ENCODE measurements at regions not wholly inside any gene's neighbourhood (a gene's known extent, or its start where the extent isn't known, plus 50 kb on each side); places are given as distances from the start of the nearest gene placed in this dataset.

- intact Hi-C loops (cut with DNase I) = no loop called here
- DNase-seq (ENCODE audit: low spot score) = no peak
These were observed 214.5 kb downstream of the IRS1 start for GRCh38 chr2:226585130-226585561.

DNA sequence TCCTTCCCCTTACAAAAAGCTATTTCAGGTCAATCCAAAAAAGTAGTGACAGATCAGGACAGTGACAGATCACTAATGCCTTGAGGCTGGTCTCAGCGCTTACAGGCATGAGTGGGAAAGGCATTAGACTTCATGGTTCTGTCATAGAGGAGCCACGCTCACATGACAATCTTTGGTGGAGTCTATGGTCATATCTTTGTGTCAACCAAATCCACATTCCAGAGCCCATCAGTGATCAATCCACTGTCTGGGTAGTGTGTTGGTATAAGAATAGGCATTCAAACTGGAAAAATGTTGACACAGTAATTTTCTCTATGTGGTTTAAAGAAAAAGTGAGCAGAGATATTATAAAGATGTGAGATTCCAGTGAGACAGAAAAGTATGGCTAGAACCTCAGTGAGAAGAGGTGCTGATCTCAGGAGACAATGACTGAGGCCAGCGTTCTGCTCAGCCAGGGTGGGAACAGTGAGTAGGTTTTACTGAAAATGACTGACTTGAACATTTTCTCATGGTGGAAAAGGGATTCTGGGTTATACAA, 215.0 kb downstream of the IRS1 start:
- DNase-seq (ENCODE audit: low spot score) = no peak
- intact Hi-C loops (cut with DNase I) = no loop called here

GRCh38 chr2:226583715-226584114, 215.9 kb downstream of the IRS1 start:
- intact Hi-C loops (cut with DNase I) = no loop called here
- DNase-seq (ENCODE audit: low spot score) = no peak

GRCh38 chr2:226581661-226582060, 218.0 kb downstream of the IRS1 start:
- intact Hi-C loops (cut with DNase I) = no loop called here
- DNase-seq (ENCODE audit: low spot score) = no peak

- no peak for DNase-seq (ENCODE audit: low spot score)
- intact Hi-C loops (cut with DNase I) = no loop called here
These were observed 218.6 kb downstream of the IRS1 start for GRCh38 chr2:226581004-226581403.

DNA sequence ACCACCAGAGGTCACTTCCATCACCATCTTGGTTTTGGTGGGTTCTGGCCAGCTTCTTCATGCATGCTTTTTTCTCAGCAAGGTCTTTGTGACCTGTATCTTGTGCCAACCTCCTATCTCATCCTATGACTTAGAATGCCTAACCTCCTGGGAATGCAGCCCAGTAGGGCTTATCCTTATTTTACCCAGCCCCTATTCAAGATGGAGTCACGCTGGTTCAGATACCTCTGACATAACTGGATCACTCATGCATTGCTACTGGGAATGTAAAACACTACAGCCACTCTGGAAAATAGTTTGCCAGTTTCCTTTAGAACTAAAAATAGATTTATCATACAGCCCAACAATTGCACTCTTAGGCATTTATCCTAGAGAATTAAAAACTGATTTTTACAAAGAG, 219.2 kb downstream of the IRS1 start:
- intact Hi-C loops (cut with DNase I) = no loop called here
- no peak for DNase-seq (ENCODE audit: low spot score)

GRCh38 chr2:226579519-226579918, 220.1 kb downstream of the IRS1 start:
- intact Hi-C loops (cut with DNase I) = no loop called here
- no peak for DNase-seq (ENCODE audit: low spot score)

DNA sequence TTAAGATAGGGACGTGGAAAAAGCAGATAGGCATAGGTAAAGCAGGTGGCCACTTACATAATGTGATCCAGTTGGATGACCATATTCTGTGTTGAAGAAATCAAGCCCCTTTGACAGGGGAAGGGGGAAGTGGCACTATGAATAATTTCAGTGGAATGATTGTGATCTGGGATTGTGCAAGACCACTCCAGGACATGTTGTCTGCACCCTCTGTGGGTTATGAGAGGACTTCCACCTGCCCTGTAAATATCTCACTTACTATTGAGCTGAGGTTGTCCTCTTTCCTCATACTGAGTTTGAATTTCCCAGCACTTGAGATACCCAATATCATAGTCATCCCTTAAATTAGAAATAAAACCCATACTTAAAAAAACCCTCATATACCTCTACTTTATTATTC, 220.7 kb downstream of the IRS1 start:
- DNase-seq (ENCODE audit: low spot score) = no peak
- intact Hi-C loops (cut with DNase I) = no loop called here

GRCh38 chr2:226578373-226578772, 221.2 kb downstream of the IRS1 start:
- intact Hi-C loops (cut with DNase I) = no loop called here
- DNase-seq (ENCODE audit: low spot score) = no peak

DNA sequence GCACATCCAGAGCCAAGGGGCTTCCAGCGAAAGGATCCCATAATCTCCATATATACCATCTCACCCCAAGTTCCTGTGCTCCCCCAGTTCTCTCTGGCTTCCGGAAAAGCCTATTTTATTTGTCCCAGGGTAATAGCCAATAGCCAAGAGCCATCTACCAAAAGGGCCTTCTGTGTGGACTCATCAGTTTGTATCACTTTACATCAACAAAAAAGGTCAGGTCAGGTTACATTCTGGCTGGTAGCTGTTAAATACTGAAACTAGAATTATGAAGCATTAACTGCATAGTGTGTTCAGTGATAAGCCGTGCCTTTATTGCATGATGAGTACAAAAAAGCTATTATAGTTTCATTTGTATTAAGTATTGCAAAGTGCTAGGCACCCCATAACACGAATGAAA, 223.7 kb downstream of the IRS1 start:
- intact Hi-C loops (cut with DNase I) = no loop called here

GRCh38 chr2:226573158-226573557, 226.5 kb downstream of the IRS1 start:
- intact Hi-C loops (cut with DNase I) = no loop called here
- no peak for DNase-seq (ENCODE audit: low spot score)

More for the DNA sequence above, 223.7 kb downstream of the IRS1 start:
- no peak for DNase-seq (ENCODE audit: low spot score)

- no peak for DNase-seq (ENCODE audit: low spot score)
- intact Hi-C loops (cut with DNase I) = no loop called here
These were observed 235.0 kb downstream of the IRS1 start for GRCh38 chr2:226564667-226565066.

GRCh38 chr2:226561962-226562361, 237.7 kb downstream of the IRS1 start:
- intact Hi-C loops (cut with DNase I) = no loop called here
- DNase-seq (ENCODE audit: low spot score) = no peak

GRCh38 chr2:226560325-226560724, 239.3 kb downstream of the IRS1 start:
- intact Hi-C loops (cut with DNase I) = no loop called here
- no peak for DNase-seq (ENCODE audit: low spot score)

DNA sequence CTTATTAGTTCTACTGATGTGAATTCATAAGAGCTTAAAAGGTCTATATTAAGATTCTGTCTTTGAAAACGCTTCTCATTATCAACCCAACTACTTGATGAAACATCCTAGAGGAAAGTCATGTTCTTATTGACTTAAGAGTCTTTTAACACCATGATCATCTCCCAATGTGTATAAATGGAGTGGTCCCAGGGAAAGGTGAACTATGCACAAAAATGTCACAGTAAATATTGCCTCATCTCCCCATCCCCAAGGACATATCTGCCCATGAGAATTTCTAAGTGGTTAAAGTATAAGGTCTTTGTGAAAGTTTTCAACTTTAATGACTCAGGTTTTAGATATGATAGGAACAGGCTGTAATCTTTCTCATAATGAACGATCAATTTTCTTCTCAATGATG, 240.1 kb downstream of the IRS1 start:
- DNase-seq (ENCODE audit: low spot score) = no peak
- intact Hi-C loops (cut with DNase I) = loop anchor here (10.0 kb wide), 2 partner anchors 115 to 235 kb away; partner anchors contain the start of gene IRS1

DNA sequence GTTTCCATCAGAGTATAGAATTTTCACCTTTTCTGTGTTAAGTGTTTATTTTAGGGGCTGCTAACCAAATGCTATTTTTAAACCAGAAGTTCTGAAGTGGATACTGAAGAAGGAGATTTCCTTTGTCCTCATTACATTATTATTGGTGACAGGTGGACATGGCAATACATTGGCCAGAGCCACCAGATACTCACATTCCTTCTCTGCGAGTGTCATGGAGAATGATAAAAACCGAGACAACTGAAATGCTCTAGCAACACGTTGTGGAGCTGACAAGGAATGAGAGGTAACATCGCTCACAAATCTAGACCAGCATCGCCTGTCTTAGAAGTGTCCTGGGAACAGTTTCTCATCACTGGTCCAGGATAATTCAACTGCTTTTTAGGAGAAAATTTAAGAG, 241.2 kb downstream of the IRS1 start:
- intact Hi-C loops (cut with DNase I) = loop anchor here (10.0 kb wide), 2 partner anchors 114 to 236 kb away; partner anchors contain the start of gene IRS1
- DNase-seq (ENCODE audit: low spot score) = no peak

DNA sequence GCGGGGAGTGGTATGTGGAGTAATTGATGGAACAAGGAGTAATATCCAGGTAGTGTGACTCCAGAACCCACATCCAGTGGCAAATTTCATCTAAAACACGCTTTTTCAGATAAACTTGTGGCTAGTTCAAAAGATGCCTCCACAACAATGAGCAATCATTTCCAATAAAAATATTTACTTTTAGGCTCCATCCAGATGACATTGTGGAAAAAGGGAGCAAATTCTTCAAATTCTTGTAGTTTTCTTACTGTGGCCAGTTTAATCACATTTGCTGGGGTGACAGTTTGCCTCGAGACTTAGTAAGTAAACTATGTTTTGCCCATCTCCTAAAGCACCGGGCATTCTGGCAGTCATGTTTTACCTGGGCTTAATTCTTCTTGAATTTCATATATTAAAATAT, 243.6 kb downstream of the IRS1 start:
- intact Hi-C loops (cut with DNase I) = loop anchor here (10.0 kb wide), 2 partner anchors 111 to 239 kb away; partner anchors contain the start of gene IRS1
- no peak for DNase-seq (ENCODE audit: low spot score)

DNA sequence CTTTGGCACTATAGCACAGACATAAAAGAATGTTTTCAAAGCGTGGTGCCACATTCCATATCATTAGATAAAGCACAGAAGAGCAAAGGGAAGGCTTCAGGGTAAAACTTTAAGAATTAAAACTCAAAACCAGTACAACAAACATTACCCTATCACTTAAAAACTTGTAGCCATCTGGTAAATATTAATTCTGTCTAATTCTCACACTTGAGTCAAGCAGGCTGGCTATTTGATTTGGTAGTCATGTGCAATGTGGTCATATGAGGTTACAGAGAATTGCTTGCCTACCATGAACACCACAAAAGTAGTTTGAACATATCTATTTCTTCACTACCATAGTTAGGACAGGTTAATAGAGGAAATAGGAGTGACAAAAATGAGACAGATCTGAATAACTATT, 244.9 kb downstream of the IRS1 start:
- intact Hi-C loops (cut with DNase I) = loop anchor here (10.0 kb wide), 2 partner anchors 110 to 240 kb away; partner anchors contain the start of gene IRS1

DNA sequence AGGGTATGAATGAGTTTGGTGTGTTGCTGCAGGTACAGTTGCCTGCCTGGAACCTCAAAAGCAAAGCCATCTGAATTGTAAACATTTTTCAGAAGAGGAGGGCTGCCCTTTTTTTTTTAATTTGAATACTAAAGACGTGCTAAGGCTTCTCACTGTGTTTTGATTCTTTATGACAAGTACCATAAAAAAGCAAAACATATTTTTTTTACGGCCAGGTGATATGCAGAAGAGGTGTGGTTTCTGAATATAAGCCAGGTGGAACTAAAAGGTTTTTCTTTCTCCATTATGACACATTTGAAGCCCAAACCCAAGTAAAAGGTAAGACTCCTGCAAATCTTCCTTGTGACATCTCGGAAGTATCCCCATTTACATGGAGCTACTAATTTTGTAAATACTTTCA, 246.3 kb downstream of the IRS1 start:
- DNase-seq (ENCODE audit: low spot score) = no peak
- intact Hi-C loops (cut with DNase I) = loop anchor here (10.0 kb wide), 2 partner anchors 109 to 241 kb away; partner anchors contain the start of gene IRS1

More for the DNA sequence above, 244.9 kb downstream of the IRS1 start:
- DNase-seq (ENCODE audit: low spot score) = no peak

- no peak for DNase-seq (ENCODE audit: low spot score)
- intact Hi-C loops (cut with DNase I) = loop anchor here (10.0 kb wide), 2 partner anchors 108 to 242 kb away; partner anchors contain the start of gene IRS1
These were observed 246.9 kb downstream of the IRS1 start for GRCh38 chr2:226552571-226553285.

Data from cardiac septum (tissue), 1 donor.